HL-60 (cell line): ENCODE measurements at regions not wholly inside any gene's neighbourhood (a gene's known extent, or its start where the extent isn't known, plus 50 kb on each side); places are given as distances from the start of the nearest gene placed in this dataset.

Source experiments
- DNase-seq, 2 experiments: peaks; one replicate each; pipeline ENCODE4 v3.0.0-alpha.2; 2010 to 2020; ENCODE audit warnings: low read depth in 1 of 2, low spot score in 1 of 2
- H3K27ac ChIP-seq: fragments of 250-450 bp; sonication (Bioruptor Pico); replicated peaks from 2 replicates; pipeline ENCODE4 v1.5.1; 2020; ENCODE audit warnings: mild to moderate bottlenecking, moderate library complexity
- H3K27me3 ChIP-seq: fragments of 250-450 bp; sonication (Bioruptor Pico); 2 replicates; pipeline ENCODE4 v1.5.1; 2021; ENCODE audit warnings: mild to moderate bottlenecking, moderate library complexity; ENCODE audit not compliant: insufficient read depth, poor library complexity, severe bottlenecking
- H3K4me3 ChIP-seq: replicated peaks from 2 replicates; pipeline ENCODE4 v1.5.1; 2011; ENCODE audit warnings: mild to moderate bottlenecking, control low read depth, low read length; ENCODE audit not compliant: insufficient read depth
- CTCF ChIP-seq: IDR thresholded peaks from one replicate; pipeline ENCODE4 v1.5.1; 2011; ENCODE audit warnings: low read length, control low read depth, inconsistent platforms; ENCODE audit not compliant: insufficient read depth
- GABPA ChIP-seq: IDR thresholded peaks from 2 replicates; pipeline ENCODE4 v1.6.1; 2012; ENCODE audit warnings: low read depth
- POLR2AphosphoS5 ChIP-seq: IDR thresholded peaks from 2 replicates; pipeline ENCODE4 v1.6.1; 2012; ENCODE audit warnings: low read depth
- REST ChIP-seq: IDR thresholded peaks from 2 replicates; pipeline ENCODE4 v1.6.1; 2012; ENCODE audit warnings: low read depth; ENCODE audit not compliant: insufficient replicate concordance
- SPI1 ChIP-seq: IDR thresholded peaks from 2 replicates; pipeline ENCODE4 v1.6.1; 2012; ENCODE audit warnings: low read depth, mild to moderate bottlenecking, borderline replicate concordance

DNA sequence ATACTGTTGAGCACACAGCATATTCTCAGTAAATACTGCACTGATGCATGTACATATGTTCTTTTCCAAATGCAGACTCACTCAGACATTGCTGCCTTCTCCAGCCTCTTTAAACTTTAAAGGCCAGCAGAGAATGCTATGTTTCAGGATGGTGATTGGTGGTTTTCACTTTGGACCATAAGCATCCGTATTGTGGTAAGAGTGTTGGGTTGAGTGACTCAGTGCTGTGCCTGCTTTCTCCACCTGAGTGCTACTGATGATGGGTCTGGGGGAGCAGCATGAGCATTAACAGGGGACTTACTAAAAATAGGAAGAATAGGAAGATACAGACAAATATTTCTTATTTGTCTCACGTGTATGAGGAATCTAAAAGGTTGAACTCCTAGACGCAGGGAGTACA lies 56.3 kb upstream of the ZNF92 start:
- DNase-seq = no peak
- no peak for TF ChIP-seq SPI1
- Histone ChIP-seq H3K4me3 (no peak overlapping the region), H3K27ac (no peak overlapping the region), H3K27me3 (no peaks in the 10 kb centered on the region)

DNA sequence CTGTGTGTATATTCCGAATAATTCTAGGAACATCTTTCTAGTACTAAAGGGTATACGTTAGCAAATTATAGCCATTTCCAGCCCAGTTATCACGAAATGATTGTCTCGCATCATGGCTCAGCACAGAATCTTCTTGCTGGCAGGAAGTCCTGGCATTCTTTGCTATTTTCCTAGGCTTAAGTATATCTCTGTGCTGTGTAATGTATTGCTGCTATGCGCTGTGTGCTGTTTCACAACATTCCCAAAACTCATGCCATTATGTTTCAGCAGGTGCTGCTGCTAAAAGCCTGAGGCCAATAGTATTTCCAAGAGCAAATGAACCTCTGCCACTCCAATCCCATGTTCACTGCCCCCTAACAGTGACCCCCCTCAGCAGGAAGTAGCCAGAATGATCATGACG lies 62.9 kb upstream of the ZNF92 start:
- TF ChIP-seq POLR2AphosphoS5 (no peak), CTCF (no peak), SPI1 (no peak), REST (no peak), GABPA (no peak)
- no peak overlapping the region for H3K4me3 ChIP-seq
- DNase-seq = no peak
- H3K27ac ChIP-seq = no peak overlapping the region
- H3K27me3 ChIP-seq = peaks cover 2% of the 10 kb centered on the region

DNA sequence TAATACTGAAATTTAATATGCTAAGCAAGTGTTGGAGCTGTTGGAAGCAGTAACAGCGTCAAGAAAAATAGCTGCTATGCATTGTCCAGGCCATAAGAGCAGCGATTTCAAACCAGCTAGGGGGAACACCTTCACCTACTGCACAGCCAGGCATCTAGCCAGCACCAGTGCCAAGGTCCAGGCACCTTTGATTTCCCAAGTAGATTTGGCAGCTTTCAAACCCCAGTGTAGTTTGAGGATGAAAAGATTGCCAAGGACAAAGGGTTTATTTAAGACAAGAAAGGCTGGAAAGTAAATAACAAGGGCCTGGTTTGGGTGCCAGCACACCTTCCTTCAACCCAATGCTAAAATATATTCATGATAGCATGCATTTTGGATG lies 65.4 kb upstream of the ZNF92 start:
- H3K27ac ChIP-seq = no peak overlapping the region
- TF ChIP-seq POLR2AphosphoS5 (no peak), SPI1 (no peak), REST (no peak), GABPA (no peak), CTCF (no peak)
- no peak overlapping the region for H3K4me3 ChIP-seq
- DNase-seq = no peak
- peaks cover 2% of the 10 kb centered on the region for H3K27me3 ChIP-seq

DNA sequence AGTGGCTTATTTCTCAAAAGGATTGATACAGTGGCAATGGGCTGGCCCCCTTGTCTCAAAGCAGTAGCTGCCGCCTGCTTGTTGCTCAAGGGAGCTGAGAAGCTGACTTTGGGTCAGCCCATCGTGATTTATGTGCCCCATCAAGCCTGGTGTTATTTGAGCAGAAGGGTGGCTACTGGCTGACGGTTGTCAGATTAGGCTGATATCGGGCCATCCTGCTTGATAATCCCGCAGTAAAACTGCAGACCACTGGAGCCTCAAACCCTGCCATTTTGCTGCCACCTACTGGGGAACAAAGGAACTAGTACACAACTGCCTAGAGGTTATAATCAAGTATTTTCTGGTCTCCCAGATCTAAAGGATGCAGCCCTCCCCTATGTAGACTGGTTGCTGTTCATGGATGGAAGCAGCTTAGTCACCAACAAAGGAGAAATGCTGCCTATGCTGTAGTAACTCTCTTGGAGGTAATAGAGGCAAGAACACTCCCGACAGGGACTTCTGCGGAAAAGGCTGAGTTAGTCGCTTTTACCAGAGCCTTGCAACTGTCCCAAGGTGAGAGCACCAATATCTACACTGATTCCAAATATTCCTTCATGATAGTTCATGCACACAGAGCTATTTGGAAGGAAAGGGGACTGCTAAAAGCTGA lies 65.9 kb upstream of the ZNF92 start:
- peaks cover 2% of the 10 kb centered on the region for H3K27me3 ChIP-seq
- peak; percentile 11 to 46 for DNase-seq
- no peak overlapping the region for H3K4me3 ChIP-seq
- no peak overlapping the region for H3K27ac ChIP-seq
- no peak for TF ChIP-seq SPI1
- TF ChIP-seq CTCF = peak; percentile 65
- no peak for TF ChIP-seq REST
